Neural crest cell (in vitro differentiated cells): ENCODE measurements at regions not wholly inside any gene's neighbourhood (a gene's known extent, or its start where the extent isn't known, plus 50 kb on each side); places are given as distances from the start of the nearest gene placed in this dataset.
A peak's percentile ranks its signal among the peaks of the same experiment; 100 is the strongest.

Experiments
- DNase-seq: peaks from one replicate; pipeline ENCODE4 v3.0.0; 2021; ENCODE audit warnings: low read depth, mixed read lengths, low spot score
- H3K27ac Mint-ChIP-seq: one replicate; pipeline ENCODE4 v1.8.0; 2021; ENCODE audit warnings: mild to moderate bottlenecking, mixed read lengths; ENCODE audit not compliant: unreplicated experiment
- H3K27me3 Mint-ChIP-seq: 2 replicates; pipeline ENCODE4 v1.8.0; 2021; ENCODE audit warnings: low read depth, mild to moderate bottlenecking, mixed read lengths
- H3K36me3 Mint-ChIP-seq: 2 replicates; pipeline ENCODE4 v1.8.0; 2021; ENCODE audit warnings: low read depth, mild to moderate bottlenecking, mixed read lengths
- H3K4me1 Mint-ChIP-seq: 2 replicates; pipeline ENCODE4 v1.8.0; 2021; ENCODE audit warnings: mixed read lengths
- H3K4me3 Mint-ChIP-seq: one replicate; pipeline ENCODE4 v1.8.0; 2021; ENCODE audit warnings: mild to moderate bottlenecking, mixed read lengths
- H3K9me3 Mint-ChIP-seq: 2 replicates; pipeline ENCODE4 v1.8.0; 2021; ENCODE audit warnings: mixed read lengths
- TF ChIP-seq, protein P1 (sequence below): fragments of 200-600 bp; sonication (generic); conservative IDR thresholded peaks from 2 replicates; pipeline ENCODE4 v1.5.0; 2021; ENCODE audit warnings: antibody characterized with exemption, mild to moderate bottlenecking

DNA sequence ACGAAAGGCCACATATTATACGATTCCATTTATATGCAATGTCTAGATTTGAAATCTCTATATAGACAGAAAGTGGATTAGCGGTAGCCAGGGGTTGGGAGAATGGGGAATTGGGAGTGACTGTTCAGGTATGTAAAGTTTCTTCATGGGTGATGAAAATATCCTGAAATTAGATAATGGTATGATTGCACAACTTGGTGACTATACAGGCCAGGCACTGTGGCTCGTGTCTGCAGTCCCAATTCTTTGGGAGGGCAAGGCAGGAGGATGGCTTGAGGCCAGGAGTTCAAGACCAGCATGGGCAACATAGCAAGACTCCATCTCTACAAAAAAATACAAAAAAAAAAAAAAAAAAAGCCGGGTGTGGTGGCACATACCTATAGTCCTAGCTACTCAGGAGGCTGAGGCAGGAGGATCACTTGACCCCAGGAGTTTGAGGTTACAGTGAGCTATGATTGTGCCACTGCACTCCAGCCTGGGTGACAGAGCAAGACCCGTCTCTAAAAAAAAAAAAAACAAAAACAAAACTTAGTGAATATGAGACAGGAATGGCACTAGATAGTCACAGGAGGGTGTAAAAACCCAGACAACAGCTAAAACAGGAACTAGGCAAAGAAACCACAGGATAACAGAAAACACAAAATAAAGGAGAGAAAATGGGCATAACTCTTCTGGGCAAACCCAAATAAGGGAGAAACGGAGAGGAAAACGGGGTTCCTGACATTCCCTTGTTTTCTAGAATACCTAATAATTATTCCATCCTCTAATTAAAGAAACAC is 72.1 kb upstream of the ZNF618 start:
- Mint-ChIP-seq H3K4me1 (no peaks in the 10 kb centered on the region), H3K36me3 (no peaks in the 10 kb centered on the region), H3K27me3 (no peaks in the 10 kb centered on the region), H3K27ac (no peak overlapping the region), H3K4me3 (no peak overlapping the region), H3K9me3 (no peaks in the 10 kb centered on the region)
- TF ChIP-seq, protein P1, sequence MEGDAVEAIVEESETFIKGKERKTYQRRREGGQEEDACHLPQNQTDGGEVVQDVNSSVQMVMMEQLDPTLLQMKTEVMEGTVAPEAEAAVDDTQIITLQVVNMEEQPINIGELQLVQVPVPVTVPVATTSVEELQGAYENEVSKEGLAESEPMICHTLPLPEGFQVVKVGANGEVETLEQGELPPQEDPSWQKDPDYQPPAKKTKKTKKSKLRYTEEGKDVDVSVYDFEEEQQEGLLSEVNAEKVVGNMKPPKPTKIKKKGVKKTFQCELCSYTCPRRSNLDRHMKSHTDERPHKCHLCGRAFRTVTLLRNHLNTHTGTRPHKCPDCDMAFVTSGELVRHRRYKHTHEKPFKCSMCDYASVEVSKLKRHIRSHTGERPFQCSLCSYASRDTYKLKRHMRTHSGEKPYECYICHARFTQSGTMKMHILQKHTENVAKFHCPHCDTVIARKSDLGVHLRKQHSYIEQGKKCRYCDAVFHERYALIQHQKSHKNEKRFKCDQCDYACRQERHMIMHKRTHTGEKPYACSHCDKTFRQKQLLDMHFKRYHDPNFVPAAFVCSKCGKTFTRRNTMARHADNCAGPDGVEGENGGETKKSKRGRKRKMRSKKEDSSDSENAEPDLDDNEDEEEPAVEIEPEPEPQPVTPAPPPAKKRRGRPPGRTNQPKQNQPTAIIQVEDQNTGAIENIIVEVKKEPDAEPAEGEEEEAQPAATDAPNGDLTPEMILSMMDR: no peak
- no peak for DNase-seq

DNA sequence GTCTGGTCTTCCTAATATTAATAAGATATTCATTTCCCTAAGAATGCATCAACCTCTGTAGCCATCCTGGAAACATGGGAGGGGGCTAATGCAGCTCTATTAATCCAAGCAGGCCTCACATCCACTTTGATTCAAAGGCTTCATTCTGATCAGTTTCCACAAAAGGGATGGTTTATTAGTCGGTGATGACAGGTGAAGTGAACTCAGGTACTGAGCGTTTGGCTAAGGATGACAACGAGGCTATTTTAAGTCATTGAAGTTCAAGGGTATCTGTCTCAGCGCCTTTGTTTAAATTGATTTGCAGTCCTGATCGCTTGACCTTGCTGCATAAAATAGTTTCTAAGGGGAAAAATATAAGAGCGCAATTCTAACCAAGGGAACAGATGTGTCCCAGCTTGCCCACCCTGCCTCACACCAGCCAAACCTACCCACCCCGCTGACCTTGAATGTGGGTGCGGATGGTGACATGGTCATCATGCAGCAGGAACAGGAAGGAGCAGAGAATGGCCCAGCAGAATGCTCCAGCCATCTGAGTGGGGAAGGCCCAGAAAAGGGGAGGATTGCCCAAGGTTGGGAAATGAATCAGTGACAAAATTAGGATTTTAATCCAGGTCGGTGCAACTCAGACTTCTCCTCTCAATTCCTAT is 70.5 kb upstream of the ZNF618 start:
- Mint-ChIP-seq H3K4me1 (no peaks in the 10 kb centered on the region), H3K4me3 (no peak overlapping the region), H3K27me3 (no peaks in the 10 kb centered on the region), H3K27ac (no peak overlapping the region), H3K9me3 (no peaks in the 10 kb centered on the region), H3K36me3 (no peaks in the 10 kb centered on the region)
- TF ChIP-seq, protein P1: no peak
- DNase-seq: no peak

- Mint-ChIP-seq H3K4me3 (no peak overlapping the region), H3K9me3 (no peaks in the 10 kb centered on the region), H3K4me1 (no peaks in the 10 kb centered on the region), H3K27me3 (no peaks in the 10 kb centered on the region), H3K36me3 (no peaks in the 10 kb centered on the region), H3K27ac (no peak overlapping the region)
- TF ChIP-seq, protein P1: peak; percentile 87
- peak; percentile 54 for DNase-seq
Measured at GRCh38 chr9:113807173-113808061, 68.7 kb upstream of the ZNF618 start.

DNA sequence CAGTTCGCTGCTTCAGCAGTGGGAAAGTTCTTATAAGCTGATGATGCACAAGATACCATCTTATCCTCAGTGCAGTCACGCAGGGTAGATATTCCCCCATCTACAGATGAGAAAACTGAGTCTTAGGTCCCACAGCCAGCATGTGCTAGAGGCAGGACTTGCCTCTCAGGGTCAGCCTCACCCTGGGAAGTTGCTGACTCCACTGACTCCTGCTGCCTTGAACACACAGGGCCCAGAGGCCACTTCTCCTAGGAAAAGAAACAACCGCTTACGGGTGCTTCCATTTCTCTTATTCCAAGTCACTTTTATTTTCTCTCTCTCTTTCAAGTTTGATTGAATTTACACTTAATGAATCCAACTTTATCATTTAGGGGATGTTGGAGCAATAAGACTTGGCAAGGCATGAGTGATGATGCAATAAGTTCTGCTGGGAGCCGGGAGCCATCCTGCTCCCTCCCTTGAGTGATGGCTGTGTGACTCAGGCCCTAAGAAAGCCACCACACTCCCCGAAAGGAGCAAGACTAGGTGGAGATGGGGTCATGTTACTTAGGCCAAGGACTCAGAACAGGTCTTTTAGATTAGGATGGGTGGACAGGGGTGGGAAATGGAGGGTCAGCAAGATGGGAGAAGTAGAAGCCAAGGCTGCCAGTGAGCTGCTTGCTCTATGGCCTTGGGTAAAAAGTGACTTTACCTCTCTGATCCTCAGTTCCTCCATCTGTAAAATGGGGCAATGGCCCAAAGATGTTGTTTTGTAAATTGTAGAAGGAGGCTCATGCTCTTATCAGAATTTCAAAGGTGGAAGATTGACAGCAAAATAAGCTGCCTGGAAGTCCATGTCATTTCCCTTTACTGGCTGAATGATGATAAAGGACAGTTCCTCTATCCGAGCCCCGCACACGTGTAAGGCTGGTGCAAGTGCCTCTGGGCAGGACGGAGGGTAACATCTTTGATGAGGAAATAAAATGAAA is 67.4 kb upstream of the ZNF618 start:
- no peak overlapping the region for H3K27ac Mint-ChIP-seq
- no peaks in the 10 kb centered on the region for H3K4me1 Mint-ChIP-seq
- H3K4me3 Mint-ChIP-seq: no peak overlapping the region
- TF ChIP-seq, protein P1: no peak
- H3K9me3 Mint-ChIP-seq: no peaks in the 10 kb centered on the region
- H3K36me3 Mint-ChIP-seq: no peaks in the 10 kb centered on the region
- H3K27me3 Mint-ChIP-seq: peaks cover 4% of the 10 kb centered on the region
- no peak for DNase-seq
